ENCODE measurements at regions not wholly inside any gene's neighbourhood (a gene's known extent, or its start where the extent isn't known, plus 50 kb on each side); places are given as distances from the start of the nearest gene placed in this dataset.
A peak's percentile ranks its signal among the peaks of the same experiment; 100 is the strongest.

DNA sequence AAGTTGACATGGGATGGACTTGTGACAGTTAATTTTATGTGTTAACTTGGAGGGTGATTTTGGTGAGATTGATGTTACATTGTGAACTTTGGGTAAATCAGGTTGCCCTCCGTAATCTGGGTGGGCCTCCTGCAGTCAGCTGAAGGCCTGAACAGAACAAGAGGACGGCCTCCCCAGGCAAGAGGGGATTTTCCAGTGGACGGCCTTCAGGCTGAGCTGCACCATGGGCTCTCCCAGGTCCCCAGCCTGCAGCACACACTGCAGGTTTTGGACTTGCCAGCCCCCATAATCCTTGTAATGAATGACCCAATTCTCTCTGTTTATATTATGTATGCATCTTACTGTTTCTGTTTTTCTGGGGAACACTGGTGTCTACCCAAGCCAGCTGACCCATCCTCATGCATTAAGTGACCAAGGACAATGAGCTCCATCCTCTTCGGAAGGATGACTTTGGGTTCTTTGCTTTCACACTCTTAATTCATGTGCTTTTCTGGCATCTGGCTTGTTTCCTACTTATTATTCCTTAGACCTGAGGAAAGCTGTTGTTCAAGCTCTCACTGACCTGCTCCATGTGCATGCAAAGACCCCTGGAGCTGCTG, 64.2 kb downstream of the DACT2 start:
- no peak overlapping the region for H4K91ac ChIP-seq (ENCODE audit: low read length)
- no peak overlapping the region for H2BK12ac ChIP-seq (ENCODE audit: low read length in 2 of 2)
- H2BK120ac ChIP-seq (ENCODE audit: low read depth, low read length) = no peak overlapping the region
- no peak overlapping the region for H3K9ac ChIP-seq (ENCODE audit: low read length)
- H3K18ac ChIP-seq (ENCODE audit: low read depth in 1 of 2, low read length in 2 of 2) = no peak overlapping the region
- no peak overlapping the region for H3K23ac ChIP-seq (ENCODE audit: low read length in 2 of 2)
- no peak overlapping the region for H3K27ac ChIP-seq (ENCODE audit: low read length, poor library complexity, severe bottlenecking)
- no peaks in the 10 kb centered on the region for H3K79me1 ChIP-seq (replicated peaks; ENCODE audit: low read length, poor library complexity, severe bottlenecking)
- peaks cover 36 to 57% of the 10 kb centered on the region in 2 experiments for H3K27me3 ChIP-seq (ENCODE audit: control insufficient read depth in 1 of 2, insufficient read depth in 1 of 2, low read length in 2 of 2)
- H2BK5ac ChIP-seq (ENCODE audit: low read depth, low read length, poor library complexity, severe bottlenecking) = no peak overlapping the region
- DNase-seq = no peak
- H2AFZ ChIP-seq (ENCODE audit: low read depth, low read length) = no peak overlapping the region
- H4K8ac ChIP-seq (ENCODE audit: low read length) = no peak overlapping the region
- WGBS = 88% methylated on average over 4 of the region's 4 CpGs
- no peak overlapping the region for H3K14ac ChIP-seq (ENCODE audit: low read length in 2 of 2)
- no peak overlapping the region for H3K4ac ChIP-seq (ENCODE audit: low read depth in 1 of 2, low read length in 2 of 2)
- peaks cover 11% of the 10 kb centered on the region for H3K9me3 ChIP-seq (ENCODE audit: control insufficient read depth, low read length)
- H3K4me3 ChIP-seq (ENCODE audit: insufficient read depth in 1 of 2, low read depth in 1 of 2, low read length in 2 of 2) = no peak overlapping the region
- no peak overlapping the region for H2BK15ac ChIP-seq (ENCODE audit: low read depth, poor library complexity, severe bottlenecking)
- no peak overlapping the region for H2AK5ac ChIP-seq (ENCODE audit: low read length, severe bottlenecking)
- no peaks in the 10 kb centered on the region for H3K36me3 ChIP-seq (ENCODE audit: control insufficient read depth in 1 of 2, insufficient read depth in 2 of 2, low read depth in 1 of 2, low read length in 2 of 2)
- no peaks in the 10 kb centered on the region for H3K4me1 ChIP-seq (ENCODE audit: control insufficient read depth, insufficient read depth, low read depth, low read length)
- no peak overlapping the region for H3K4me2 ChIP-seq (ENCODE audit: low read length, poor library complexity, severe bottlenecking)

GRCh38 chr6:168252267-168252666, 67.3 kb downstream of the DACT2 start:
- Histone ChIP-seq H2AFZ (ENCODE audit: low read depth, low read length) (no peak overlapping the region), H3K9ac (ENCODE audit: low read length) (no peak overlapping the region), H3K4ac (ENCODE audit: low read depth in 1 of 2, low read length in 2 of 2) (no peak overlapping the region), H2BK12ac (ENCODE audit: low read length in 2 of 2) (no peak overlapping the region), H3K4me2 (ENCODE audit: low read length, poor library complexity, severe bottlenecking) (no peak overlapping the region), H3K79me1 (replicated peaks; ENCODE audit: low read length, poor library complexity, severe bottlenecking) (no peaks in the 10 kb centered on the region), H2BK5ac (ENCODE audit: low read depth, low read length, poor library complexity, severe bottlenecking) (no peak overlapping the region), H4K8ac (ENCODE audit: low read length) (no peak overlapping the region), H3K27ac (ENCODE audit: low read length, poor library complexity, severe bottlenecking) (no peak overlapping the region), H2BK15ac (ENCODE audit: low read depth, poor library complexity, severe bottlenecking) (peak overlapping the region; percentile 9), H4K91ac (ENCODE audit: low read length) (no peak overlapping the region), H3K4me3 (ENCODE audit: insufficient read depth in 1 of 2, low read depth in 1 of 2, low read length in 2 of 2) (no peak overlapping the region), H2AK5ac (ENCODE audit: low read length, severe bottlenecking) (no peak overlapping the region), H2BK120ac (ENCODE audit: low read depth, low read length) (no peak overlapping the region), H3K36me3 (ENCODE audit: control insufficient read depth in 1 of 2, insufficient read depth in 2 of 2, low read depth in 1 of 2, low read length in 2 of 2) (no peaks in the 10 kb centered on the region), H3K18ac (ENCODE audit: low read depth in 1 of 2, low read length in 2 of 2) (no peak overlapping the region), H3K27me3 (ENCODE audit: control insufficient read depth in 1 of 2, insufficient read depth in 1 of 2, low read length in 2 of 2) (peaks cover 36 to 69% of the 10 kb centered on the region in 2 experiments), H3K14ac (ENCODE audit: low read length in 2 of 2) (no peak overlapping the region), H3K23ac (ENCODE audit: low read length in 2 of 2) (no peak overlapping the region), H3K9me3 (ENCODE audit: control insufficient read depth, low read length) (peaks cover 11% of the 10 kb centered on the region), H3K4me1 (ENCODE audit: control insufficient read depth, insufficient read depth, low read depth, low read length) (peaks cover 6% of the 10 kb centered on the region)
- no peak for DNase-seq
- WGBS = 87% methylated on average over 2 of the region's 4 CpGs

DNA sequence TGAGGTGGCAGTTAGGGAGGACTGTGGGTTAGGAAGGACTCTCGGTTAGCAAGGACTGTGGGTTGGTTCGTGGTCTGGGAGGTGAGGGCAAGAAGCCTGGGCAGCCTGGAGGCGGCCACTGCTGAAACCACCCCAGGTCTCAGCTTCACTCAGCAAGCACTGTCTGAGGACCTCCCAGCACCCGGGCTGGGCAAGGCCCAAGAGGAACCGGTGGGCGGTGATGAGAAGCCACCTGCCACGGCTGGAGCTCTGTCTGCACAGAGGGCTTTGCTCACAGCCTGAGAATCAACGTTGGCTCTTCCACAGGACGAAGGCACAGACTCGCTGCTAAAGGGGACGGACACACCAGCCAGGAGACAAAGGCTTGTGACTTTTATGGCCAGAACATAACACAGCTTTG, 69.3 kb downstream of the DACT2 start:
- no peak for DNase-seq
- Histone ChIP-seq H4K8ac (ENCODE audit: low read length) (no peak overlapping the region), H3K27ac (ENCODE audit: low read length, poor library complexity, severe bottlenecking) (no peak overlapping the region), H3K79me1 (replicated peaks; ENCODE audit: low read length, poor library complexity, severe bottlenecking) (no peaks in the 10 kb centered on the region), H2AK5ac (ENCODE audit: low read length, severe bottlenecking) (no peak overlapping the region), H3K36me3 (ENCODE audit: control insufficient read depth in 1 of 2, insufficient read depth in 2 of 2, low read depth in 1 of 2, low read length in 2 of 2) (no peaks in the 10 kb centered on the region), H3K4me2 (ENCODE audit: low read length, poor library complexity, severe bottlenecking) (no peak overlapping the region), H2AFZ (ENCODE audit: low read depth, low read length) (no peak overlapping the region), H3K4me1 (ENCODE audit: control insufficient read depth, insufficient read depth, low read depth, low read length) (peaks cover 6% of the 10 kb centered on the region), H3K4ac (ENCODE audit: low read depth in 1 of 2, low read length in 2 of 2) (no peak overlapping the region), H4K91ac (ENCODE audit: low read length) (no peak overlapping the region), H3K18ac (ENCODE audit: low read depth in 1 of 2, low read length in 2 of 2) (no peak overlapping the region), H2BK120ac (ENCODE audit: low read depth, low read length) (no peak overlapping the region), H3K14ac (ENCODE audit: low read length in 2 of 2) (peak overlapping the region in 1 of 2 experiments; percentile 28), H3K9ac (ENCODE audit: low read length) (no peak overlapping the region), H2BK5ac (ENCODE audit: low read depth, low read length, poor library complexity, severe bottlenecking) (no peak overlapping the region), H3K9me3 (ENCODE audit: control insufficient read depth, low read length) (peaks cover 6% of the 10 kb centered on the region), H3K4me3 (ENCODE audit: insufficient read depth in 1 of 2, low read depth in 1 of 2, low read length in 2 of 2) (no peak overlapping the region), H3K27me3 (ENCODE audit: control insufficient read depth in 1 of 2, insufficient read depth in 1 of 2, low read length in 2 of 2) (peaks cover 24 to 63% of the 10 kb centered on the region in 2 experiments), H2BK15ac (ENCODE audit: low read depth, poor library complexity, severe bottlenecking) (no peak overlapping the region), H3K23ac (ENCODE audit: low read length in 2 of 2) (no peak overlapping the region), H2BK12ac (ENCODE audit: low read length in 2 of 2) (no peak overlapping the region)
- 96% methylated on average over 11 of the region's 11 CpGs for WGBS

DNA sequence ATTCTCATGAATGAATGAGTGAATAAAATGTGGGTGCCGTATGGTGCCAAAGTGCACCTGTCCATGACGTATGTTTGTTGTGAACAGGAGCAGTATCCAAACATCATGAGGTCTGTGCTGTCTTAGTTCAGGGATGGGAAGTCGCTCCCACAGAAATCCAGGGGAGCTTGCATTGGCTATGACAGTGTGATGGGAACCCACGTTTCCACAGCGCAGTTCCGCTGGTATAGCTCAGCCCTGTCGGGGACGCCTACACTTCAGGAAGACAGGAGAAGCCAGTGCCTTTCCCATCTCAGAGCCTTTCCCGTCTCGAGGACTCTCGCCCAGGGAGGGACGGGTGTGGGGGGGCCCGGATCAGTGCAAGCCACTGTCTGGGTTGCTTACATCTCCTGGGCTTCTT, 69.8 kb downstream of the DACT2 start:
- H2BK5ac ChIP-seq (ENCODE audit: low read depth, low read length, poor library complexity, severe bottlenecking) = no peak overlapping the region
- no peak overlapping the region for H2BK120ac ChIP-seq (ENCODE audit: low read depth, low read length)
- H3K27me3 ChIP-seq (ENCODE audit: control insufficient read depth in 1 of 2, insufficient read depth in 1 of 2, low read length in 2 of 2) = peaks cover 28 to 65% of the 10 kb centered on the region in 2 experiments
- H4K8ac ChIP-seq (ENCODE audit: low read length) = no peak overlapping the region
- whole genome bisulfite sequencing = 96% methylated on average over 13 of the region's 13 CpGs
- peaks cover under 1% of the 10 kb centered on the region for H3K9me3 ChIP-seq (ENCODE audit: control insufficient read depth, low read length)
- H3K18ac ChIP-seq (ENCODE audit: low read depth in 1 of 2, low read length in 2 of 2) = no peak overlapping the region
- no peaks in the 10 kb centered on the region for H3K36me3 ChIP-seq (ENCODE audit: control insufficient read depth in 1 of 2, insufficient read depth in 2 of 2, low read depth in 1 of 2, low read length in 2 of 2)
- H3K23ac ChIP-seq (ENCODE audit: low read length in 2 of 2) = no peak overlapping the region
- no peaks in the 10 kb centered on the region for H3K79me1 ChIP-seq (replicated peaks; ENCODE audit: low read length, poor library complexity, severe bottlenecking)
- no peak for DNase-seq
- no peak overlapping the region for H2BK12ac ChIP-seq (ENCODE audit: low read length in 2 of 2)
- H4K91ac ChIP-seq (ENCODE audit: low read length) = no peak overlapping the region
- no peak overlapping the region for H3K14ac ChIP-seq (ENCODE audit: low read length in 2 of 2)
- no peak overlapping the region for H3K9ac ChIP-seq (ENCODE audit: low read length)
- no peak overlapping the region for H2AK5ac ChIP-seq (ENCODE audit: low read length, severe bottlenecking)
- no peak overlapping the region for H3K4me3 ChIP-seq (ENCODE audit: insufficient read depth in 1 of 2, low read depth in 1 of 2, low read length in 2 of 2)
- H3K4ac ChIP-seq (ENCODE audit: low read depth in 1 of 2, low read length in 2 of 2) = no peak overlapping the region
- no peak overlapping the region for H3K27ac ChIP-seq (ENCODE audit: low read length, poor library complexity, severe bottlenecking)
- peaks cover 6% of the 10 kb centered on the region for H3K4me1 ChIP-seq (ENCODE audit: control insufficient read depth, insufficient read depth, low read depth, low read length)
- no peak overlapping the region for H2AFZ ChIP-seq (ENCODE audit: low read depth, low read length)
- no peak overlapping the region for H2BK15ac ChIP-seq (ENCODE audit: low read depth, poor library complexity, severe bottlenecking)
- no peak overlapping the region for H3K4me2 ChIP-seq (ENCODE audit: low read length, poor library complexity, severe bottlenecking)
